ENCODE measurements at regions not wholly inside any gene's neighbourhood (a gene's known extent, or its start where the extent isn't known, plus 50 kb on each side); places are given as distances from the start of the nearest gene placed in this dataset.

DNA sequence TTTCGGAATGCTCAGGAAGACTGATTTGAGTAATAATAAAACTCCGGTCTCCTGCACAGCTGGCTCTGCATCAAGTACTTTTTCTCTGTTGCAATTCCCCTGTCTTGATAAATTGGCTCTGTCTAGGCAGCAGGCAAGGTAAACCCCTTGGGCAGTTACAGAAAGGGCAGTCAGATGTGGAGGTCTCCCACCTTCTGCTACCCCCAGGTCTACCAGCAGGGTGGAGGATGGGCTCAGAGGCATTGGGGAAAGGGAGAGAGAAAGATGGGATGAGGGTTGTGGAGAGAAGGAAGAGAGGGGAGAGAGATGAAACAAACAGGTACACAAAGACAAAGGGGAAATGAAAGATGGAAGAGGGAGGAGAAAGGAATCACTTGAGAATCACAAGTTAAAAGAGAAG is 156.8 kb downstream of the MIS18A start:
- no peak overlapping the region for H3K27ac ChIP-seq
- ATAC-seq (no peak), DNase-seq (no peak)
- no peaks in the 10 kb centered on the region for H3K36me3 ChIP-seq
- intact Hi-C loops (cut with DNase I; ENCODE audit: low total_unique reads), result no loop called here
- TF ChIP-seq, protein P1, sequence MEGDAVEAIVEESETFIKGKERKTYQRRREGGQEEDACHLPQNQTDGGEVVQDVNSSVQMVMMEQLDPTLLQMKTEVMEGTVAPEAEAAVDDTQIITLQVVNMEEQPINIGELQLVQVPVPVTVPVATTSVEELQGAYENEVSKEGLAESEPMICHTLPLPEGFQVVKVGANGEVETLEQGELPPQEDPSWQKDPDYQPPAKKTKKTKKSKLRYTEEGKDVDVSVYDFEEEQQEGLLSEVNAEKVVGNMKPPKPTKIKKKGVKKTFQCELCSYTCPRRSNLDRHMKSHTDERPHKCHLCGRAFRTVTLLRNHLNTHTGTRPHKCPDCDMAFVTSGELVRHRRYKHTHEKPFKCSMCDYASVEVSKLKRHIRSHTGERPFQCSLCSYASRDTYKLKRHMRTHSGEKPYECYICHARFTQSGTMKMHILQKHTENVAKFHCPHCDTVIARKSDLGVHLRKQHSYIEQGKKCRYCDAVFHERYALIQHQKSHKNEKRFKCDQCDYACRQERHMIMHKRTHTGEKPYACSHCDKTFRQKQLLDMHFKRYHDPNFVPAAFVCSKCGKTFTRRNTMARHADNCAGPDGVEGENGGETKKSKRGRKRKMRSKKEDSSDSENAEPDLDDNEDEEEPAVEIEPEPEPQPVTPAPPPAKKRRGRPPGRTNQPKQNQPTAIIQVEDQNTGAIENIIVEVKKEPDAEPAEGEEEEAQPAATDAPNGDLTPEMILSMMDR (IDR thresholded peaks at IDR 0.05 in 4 of 5, conservative IDR thresholded peaks at IDR 0.05 in 1 of 5), result no peak
- H3K9me3 ChIP-seq, result no peaks in the 10 kb centered on the region
- in situ Hi-C loops (cut with MboI; ENCODE audit: low sequenced_read_pairs in 4 of 4), result no loop called here
- H3K4me1 ChIP-seq, result no peaks in the 10 kb centered on the region
- no peak overlapping the region for H3K4me3 ChIP-seq
- H3K27me3 ChIP-seq, result no peaks in the 10 kb centered on the region

DNA sequence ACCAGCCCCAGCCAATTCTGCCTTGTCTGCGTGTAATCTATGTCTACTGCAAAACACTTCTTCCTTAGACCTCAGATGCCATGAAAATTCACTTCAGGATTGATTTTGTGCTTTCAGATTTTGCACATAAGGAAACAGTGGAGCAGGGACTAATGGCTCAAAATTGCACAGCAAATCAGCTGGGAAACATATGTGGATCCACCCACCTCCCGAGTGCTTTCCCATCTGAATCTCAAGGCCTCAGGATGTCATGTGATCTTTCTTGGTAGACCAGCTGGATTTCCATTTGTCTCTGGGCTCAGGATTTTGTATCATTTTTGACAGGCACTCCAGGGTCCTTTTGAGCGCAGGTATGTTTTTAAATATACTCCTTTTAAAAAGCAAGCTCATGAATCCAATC is 158.6 kb downstream of the MIS18A start:
- Histone ChIP-seq H3K27me3 (no peaks in the 10 kb centered on the region), H3K27ac (no peak overlapping the region), H3K9me3 (no peaks in the 10 kb centered on the region), H3K4me1 (no peaks in the 10 kb centered on the region), H3K36me3 (no peaks in the 10 kb centered on the region), H3K4me3 (no peak overlapping the region)
- no peak for DNase-seq
- intact Hi-C loops (cut with DNase I; ENCODE audit: low total_unique reads) (no loop called here), in situ Hi-C loops (cut with MboI; ENCODE audit: low sequenced_read_pairs in 4 of 4) (no loop called here)
- TF ChIP-seq POLR2A (IDR thresholded peaks at IDR 0.05), result no peak
- TF ChIP-seq, protein P1 (IDR thresholded peaks at IDR 0.05 in 4 of 5, conservative IDR thresholded peaks at IDR 0.05 in 1 of 5), result no peak
- ATAC-seq, result no peak

DNA sequence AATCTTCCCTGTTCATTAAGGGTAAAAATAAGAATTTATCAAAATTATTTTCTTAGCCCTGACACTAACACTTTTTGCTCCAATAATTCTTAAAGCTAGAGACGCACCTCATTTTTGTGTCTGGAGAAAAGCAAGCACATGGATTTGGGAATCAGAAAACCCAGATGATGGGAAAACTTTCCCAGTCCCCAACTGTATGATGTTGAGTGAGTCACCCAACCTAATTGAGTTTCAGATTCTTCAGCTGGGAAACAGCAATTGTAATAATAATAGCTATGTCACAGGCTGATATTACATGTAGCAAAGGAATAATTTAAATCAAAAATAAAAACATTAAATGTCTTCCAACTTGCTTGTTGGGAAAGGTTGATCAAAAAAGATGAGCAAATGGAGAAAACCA is 159.0 kb downstream of the MIS18A start:
- Histone ChIP-seq H3K4me1 (no peaks in the 10 kb centered on the region), H3K27ac (no peak overlapping the region), H3K9me3 (no peaks in the 10 kb centered on the region), H3K27me3 (no peaks in the 10 kb centered on the region), H3K36me3 (no peaks in the 10 kb centered on the region), H3K4me3 (no peak overlapping the region)
- ATAC-seq (no peak), DNase-seq (no peak)
- intact Hi-C loops (cut with DNase I; ENCODE audit: low total_unique reads) (no loop called here), in situ Hi-C loops (cut with MboI; ENCODE audit: low sequenced_read_pairs in 4 of 4) (no loop called here)
- no peak for TF ChIP-seq POLR2A (IDR thresholded peaks at IDR 0.05)
- TF ChIP-seq, protein P1 (IDR thresholded peaks at IDR 0.05 in 4 of 5, conservative IDR thresholded peaks at IDR 0.05 in 1 of 5), result no peak

DNA sequence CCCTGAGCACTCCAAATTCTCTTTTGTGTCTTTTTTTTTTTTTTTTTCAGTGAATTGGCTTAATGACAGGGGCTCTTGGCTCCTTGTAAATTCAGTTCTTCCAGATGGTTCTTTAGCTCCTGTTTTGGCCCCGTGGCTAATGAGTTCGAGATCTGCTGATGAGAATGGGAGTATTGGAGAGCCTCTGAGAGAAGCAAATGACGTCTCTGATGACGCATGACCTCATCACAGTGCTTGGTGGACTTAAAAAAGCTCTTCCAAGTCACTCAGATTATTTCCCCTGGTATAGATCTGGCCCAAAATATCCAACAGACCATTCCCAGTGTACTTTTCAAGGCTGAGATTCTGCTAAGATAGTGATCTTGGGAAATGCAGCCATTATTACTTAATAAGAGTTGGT is 159.5 kb downstream of the MIS18A start:
- Histone ChIP-seq H3K27me3 (no peaks in the 10 kb centered on the region), H3K27ac (no peak overlapping the region), H3K36me3 (no peaks in the 10 kb centered on the region), H3K4me3 (no peak overlapping the region), H3K4me1 (no peaks in the 10 kb centered on the region), H3K9me3 (no peaks in the 10 kb centered on the region)
- in situ Hi-C loops (cut with MboI; ENCODE audit: low sequenced_read_pairs in 4 of 4), result no loop called here
- ATAC-seq (no peak), DNase-seq (no peak)
- TF ChIP-seq, protein P1 (IDR thresholded peaks at IDR 0.05 in 4 of 5, conservative IDR thresholded peaks at IDR 0.05 in 1 of 5), result no peak
- TF ChIP-seq POLR2A (IDR thresholded peaks at IDR 0.05), result no peak
- intact Hi-C loops (cut with DNase I; ENCODE audit: low total_unique reads), result no loop called here

DNA sequence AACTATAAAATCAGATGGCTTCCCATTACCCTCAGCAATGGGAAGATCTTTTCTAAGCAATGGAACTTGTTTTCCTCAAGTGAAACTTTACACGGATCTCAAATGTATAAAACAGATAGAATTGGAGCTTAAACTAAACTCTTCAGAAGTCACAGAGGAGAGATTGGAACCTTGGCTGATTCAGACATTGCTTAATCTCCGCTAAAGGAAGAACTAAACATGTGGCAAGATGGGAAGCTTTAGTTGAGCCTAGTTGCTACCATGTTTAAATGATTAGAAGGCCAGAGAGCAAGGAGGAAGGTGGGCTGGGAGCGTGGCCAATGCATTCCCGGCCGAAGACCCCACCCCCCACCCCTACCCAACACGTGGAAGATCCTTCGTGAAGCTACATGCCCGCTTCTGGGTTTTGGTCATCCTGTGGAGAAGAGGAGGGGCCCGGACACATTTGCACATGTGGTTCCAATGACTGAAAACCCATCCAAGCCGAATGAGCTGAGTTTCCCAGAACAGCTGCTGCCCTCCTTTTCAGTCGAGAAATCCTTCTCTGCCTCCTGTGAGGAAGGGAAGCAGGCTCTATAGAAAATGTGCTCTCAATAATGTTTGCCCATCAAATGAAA is 164.3 kb downstream of the MIS18A start:
- intact Hi-C loops (cut with DNase I; ENCODE audit: low total_unique reads), result no loop called here

More for the DNA sequence above, 164.3 kb downstream of the MIS18A start:
- H3K4me1 ChIP-seq, result no peaks in the 10 kb centered on the region
- H3K27me3 ChIP-seq, result no peaks in the 10 kb centered on the region
- H3K36me3 ChIP-seq, result no peaks in the 10 kb centered on the region
- no peak overlapping the region for H3K27ac ChIP-seq
- no peak overlapping the region for H3K4me3 ChIP-seq
- no peak for ATAC-seq
- no peaks in the 10 kb centered on the region for H3K9me3 ChIP-seq
- TF ChIP-seq POLR2A (IDR thresholded peaks at IDR 0.05), result no peak
- TF ChIP-seq, protein P1 (IDR thresholded peaks at IDR 0.05 in 4 of 5, conservative IDR thresholded peaks at IDR 0.05 in 1 of 5), result no peak
- in situ Hi-C loops (cut with MboI; ENCODE audit: low sequenced_read_pairs in 4 of 4), result no loop called here
- no peak for DNase-seq

All from gastrocnemius medialis (tissue), 4 donors.